Fibroblast of lung (primary cell): ENCODE measurements at regions not wholly inside any gene's neighbourhood (a gene's known extent, or its start where the extent isn't known, plus 50 kb on each side); places are given as distances from the start of the nearest gene placed in this dataset.

Experiments
- DNase-seq, 2 donors: peaks; one replicate each; pipeline versions ENCODE4 v3.0.0 to v3.0.0-alpha.2; 2010; ENCODE audit warnings: low read depth in 2 of 2
- H2AFZ ChIP-seq: 2 replicates; pipeline ENCODE4 v1.5.1; 2012; ENCODE audit warnings: low read length, control low read depth, inconsistent platforms
- H3K27ac ChIP-seq: 2 replicates; pipeline ENCODE4 v1.5.1; 2011; ENCODE audit warnings: low read length, control low read depth; ENCODE audit not compliant: insufficient read depth
- H3K27me3 ChIP-seq: 2 replicates; pipeline ENCODE4 v1.5.1; 2011; ENCODE audit warnings: mild to moderate bottlenecking, low read length; ENCODE audit not compliant: control insufficient read depth, insufficient read depth
- H3K36me3 ChIP-seq: 2 replicates; pipeline ENCODE4 v1.5.1; 2011; ENCODE audit warnings: low read length; ENCODE audit not compliant: control insufficient read depth, insufficient read depth
- H3K4me1 ChIP-seq: 2 replicates; pipeline ENCODE4 v1.5.1; 2011; ENCODE audit warnings: low read length; ENCODE audit not compliant: control insufficient read depth, insufficient read depth; ENCODE audit errors: extremely low read depth
- H3K4me2 ChIP-seq: 2 replicates; pipeline ENCODE4 v1.5.1; 2011; ENCODE audit warnings: low read length, control low read depth; ENCODE audit not compliant: insufficient read depth; ENCODE audit errors: extremely low read depth
- H3K4me3 ChIP-seq, 4 experiments: fragments of 200-600 bp in 1 of 4; sonication (generic) in 1 of 4; replicated peaks in 1 of 4; 2 replicates each; pipeline ENCODE4 v1.5.1; 2011 to 2016; ENCODE audit warnings: low read length in 4 of 4, low read depth in 3 of 4, mild to moderate bottlenecking in 3 of 4, control low read depth in 2 of 4, inconsistent platforms in 1 of 4, mixed read lengths in 1 of 4; ENCODE audit not compliant: insufficient read depth in 1 of 4; ENCODE audit errors: control extremely low read depth in 1 of 4
- H3K79me2 ChIP-seq: 2 replicates; pipeline ENCODE4 v1.5.1; 2012; ENCODE audit warnings: mild to moderate bottlenecking, low read length, inconsistent platforms; ENCODE audit not compliant: control insufficient read depth, insufficient read depth
- H3K9ac ChIP-seq: 2 replicates; pipeline ENCODE4 v1.5.1; 2011; ENCODE audit warnings: mild to moderate bottlenecking, low read length, control low read depth; ENCODE audit not compliant: insufficient read depth
- H3K9me3 ChIP-seq: 2 replicates; pipeline ENCODE4 v1.5.1; 2012; ENCODE audit warnings: low read depth, low read length; ENCODE audit not compliant: control insufficient read depth, insufficient read depth
- H4K20me1 ChIP-seq: 2 replicates; pipeline ENCODE4 v1.5.1; 2011; ENCODE audit warnings: low read length; ENCODE audit not compliant: control insufficient read depth, insufficient read depth; ENCODE audit errors: extremely low read depth
- CTCF ChIP-seq, 2 donors: IDR thresholded peaks in 1 of 2; conservative IDR thresholded peaks in 1 of 2; 1 replicate in 1 of 2; 2 replicates in 1 of 2; pipeline ENCODE4 v1.5.1; 2011 to 2012; ENCODE audit warnings: low read length in 2 of 2, control low read depth in 1 of 2, inconsistent platforms in 1 of 2, low read depth in 1 of 2, mild to moderate bottlenecking in 1 of 2
- EZH2 ChIP-seq: IDR thresholded peaks from 2 replicates; pipeline ENCODE4 v1.5.1; 2012; ENCODE audit warnings: low read length, control low read depth, mild to moderate bottlenecking; ENCODE audit errors: missing control alignments

GRCh38 chr20:6657111-6657510, 110.4 kb upstream of the BMP2 start:
- Histone ChIP-seq H4K20me1 (no peaks in the 10 kb centered on the region), H3K9me3 (no peaks in the 10 kb centered on the region), H3K36me3 (no peaks in the 10 kb centered on the region), H3K79me2 (no peaks in the 10 kb centered on the region), H3K4me1 (peaks cover 4% of the 10 kb centered on the region), H2AFZ (no peak overlapping the region), H3K4me2 (no peak overlapping the region), H3K27ac (no peak overlapping the region), H3K4me3 (no peak overlapping the region), H3K27me3 (no peaks in the 10 kb centered on the region), H3K9ac (no peak overlapping the region)
- no peak for DNase-seq
- TF ChIP-seq EZH2: no peak
- no peak for TF ChIP-seq CTCF (conservative IDR thresholded peaks at IDR 0.05 in 1 of 2, IDR thresholded peaks at IDR 0.05 in 1 of 2; ENCODE audit: low read depth in 1 of 2, low read length in 2 of 2)

GRCh38 chr20:6654513-6655252, 112.8 kb upstream of the BMP2 start:
- H3K27ac ChIP-seq: no peak overlapping the region
- TF ChIP-seq EZH2 (no peak), CTCF (conservative IDR thresholded peaks at IDR 0.05 in 1 of 2, IDR thresholded peaks at IDR 0.05 in 1 of 2; ENCODE audit: low read depth in 1 of 2, low read length in 2 of 2) (no peak)
- no peaks in the 10 kb centered on the region for H4K20me1 ChIP-seq
- H3K79me2 ChIP-seq: no peaks in the 10 kb centered on the region
- H3K36me3 ChIP-seq: no peaks in the 10 kb centered on the region
- H2AFZ ChIP-seq: peak overlapping the region; percentile 46
- no peaks in the 10 kb centered on the region for H3K9me3 ChIP-seq
- peaks cover 4% of the 10 kb centered on the region for H3K4me1 ChIP-seq
- H3K4me2 ChIP-seq: no peak overlapping the region
- DNase-seq: peak in 1 of 2 donors; percentile 49
- H3K27me3 ChIP-seq: no peaks in the 10 kb centered on the region
- no peak overlapping the region for H3K4me3 ChIP-seq
- no peak overlapping the region for H3K9ac ChIP-seq

- Histone ChIP-seq H3K4me3 (no peak overlapping the region), H2AFZ (no peak overlapping the region), H3K4me2 (no peak overlapping the region), H3K79me2 (no peaks in the 10 kb centered on the region), H3K27me3 (no peaks in the 10 kb centered on the region), H3K9me3 (no peaks in the 10 kb centered on the region), H4K20me1 (no peaks in the 10 kb centered on the region), H3K4me1 (peaks cover 4% of the 10 kb centered on the region), H3K27ac (no peak overlapping the region), H3K36me3 (no peaks in the 10 kb centered on the region), H3K9ac (no peak overlapping the region)
- no peak for DNase-seq
- TF ChIP-seq EZH2 (no peak), CTCF (conservative IDR thresholded peaks at IDR 0.05 in 1 of 2, IDR thresholded peaks at IDR 0.05 in 1 of 2; ENCODE audit: low read depth in 1 of 2, low read length in 2 of 2) (no peak)
These were observed 115.9 kb upstream of the BMP2 start for GRCh38 chr20:6651561-6651960.
